ENCODE measurements at regions not wholly inside any gene's neighbourhood (a gene's known extent, or its start where the extent isn't known, plus 50 kb on each side); places are given as distances from the start of the nearest gene placed in this dataset.
"Not testable (repeated sequence)": the region's sequence is repeated elsewhere in the genome, so short reads cannot be mapped to it uniquely, and the experiment has no call there.

DNA sequence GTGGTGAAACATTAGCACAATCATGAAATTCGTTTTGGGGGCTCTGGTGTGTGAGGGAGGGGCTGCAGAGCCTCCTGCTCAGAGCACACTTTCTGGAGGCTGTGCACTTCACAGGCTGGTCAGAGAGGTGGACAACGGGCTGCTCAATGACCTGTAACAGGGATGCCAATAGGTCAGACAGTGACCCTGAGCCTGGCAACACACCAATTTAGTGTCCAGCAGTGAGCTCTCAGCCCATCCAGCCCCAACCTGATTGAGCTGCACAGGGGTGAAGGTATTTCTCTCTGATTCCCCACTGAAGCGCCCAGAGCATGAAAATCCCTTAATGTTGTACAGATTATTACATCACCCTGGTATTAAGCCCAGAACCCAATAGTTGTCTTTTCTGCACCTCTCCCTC, 191.3 kb upstream of the ZNF32 start:
- no peak for DNase-seq

DNA sequence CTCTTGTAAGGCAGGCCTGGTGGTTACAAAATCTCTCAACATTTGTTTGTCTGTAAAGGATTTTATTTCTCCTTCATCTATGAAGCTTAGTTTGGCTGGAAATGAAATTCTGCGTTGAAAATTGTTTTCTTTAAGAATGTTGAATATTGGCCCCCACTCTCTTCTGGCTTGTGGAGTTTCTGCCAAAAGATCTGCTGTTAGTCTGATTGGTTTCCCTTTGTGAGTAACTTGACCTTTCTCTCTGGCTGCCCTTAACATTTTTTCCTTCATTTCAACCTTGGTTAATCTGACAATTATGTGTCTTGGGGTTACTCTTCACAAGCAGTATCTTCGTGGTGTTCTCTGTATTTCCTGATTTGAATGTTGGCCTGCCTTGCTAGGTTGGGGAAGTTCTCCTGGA, 186.1 kb upstream of the ZNF32 start:
- DNase-seq, result not testable (repeated sequence)

DNA sequence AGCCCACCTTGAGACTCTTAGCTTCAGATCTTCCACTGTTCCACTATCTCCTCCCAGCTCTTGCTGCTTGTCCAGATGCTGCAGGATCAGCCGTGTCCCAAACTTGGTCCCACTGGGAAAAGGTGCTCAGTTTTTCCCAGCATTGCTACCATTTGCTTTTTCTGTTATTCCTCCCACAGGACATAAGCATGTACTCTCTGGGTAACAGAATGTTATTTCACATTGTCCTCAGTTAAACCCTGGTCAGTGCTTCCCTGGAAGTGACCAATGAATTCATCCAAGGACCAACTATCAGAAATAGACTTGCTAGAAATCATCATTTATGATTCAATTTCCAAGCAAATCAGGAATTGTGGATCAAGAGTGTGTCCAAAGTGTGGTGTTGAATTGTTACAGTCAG, 179.2 kb upstream of the ZNF32 start:
- no peak for DNase-seq

GRCh38 chr10:43825984-43826383, 177.3 kb upstream of the ZNF32 start:
- DNase-seq, result no peak

DNA sequence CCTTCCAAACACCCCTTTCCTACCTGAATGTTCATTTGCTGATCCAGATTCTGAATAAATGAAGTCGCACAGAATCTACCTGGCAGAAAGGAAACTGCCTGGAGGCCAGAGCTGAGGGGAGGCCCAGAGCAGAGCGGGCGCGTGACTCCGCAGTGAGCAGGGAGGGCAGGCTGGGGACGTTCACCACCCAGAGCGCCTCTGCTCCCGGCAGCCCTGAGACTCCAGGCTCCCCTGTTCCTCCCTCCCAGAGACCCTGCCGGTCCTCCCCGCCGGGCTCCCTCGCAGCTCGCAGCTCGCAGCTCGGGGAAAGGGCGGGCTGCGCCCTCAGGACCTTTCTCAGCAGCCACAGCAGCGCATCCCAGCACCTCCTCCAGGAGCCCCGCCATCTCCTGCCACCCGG, 176.7 kb upstream of the ZNF32 start:
- no peak for DNase-seq

DNA sequence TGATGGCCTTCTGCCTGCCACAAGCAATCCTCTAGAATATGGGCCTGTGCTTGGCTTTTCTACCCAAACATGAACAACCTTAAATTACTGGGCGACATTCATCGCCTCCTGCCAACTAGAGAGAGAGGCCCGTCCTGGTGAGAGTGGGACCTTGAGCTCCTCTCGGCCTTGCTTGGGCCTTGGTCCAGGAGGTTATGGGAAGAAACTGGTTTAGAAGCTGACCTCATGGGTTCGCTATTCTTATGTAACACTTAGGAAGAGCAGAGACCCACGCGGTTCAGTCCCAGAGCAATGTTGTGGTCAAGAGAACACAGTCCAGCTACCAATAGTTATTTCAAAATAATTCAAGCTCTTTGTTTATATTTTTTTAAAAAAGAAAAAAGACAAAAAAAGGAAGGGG, 176.3 kb upstream of the ZNF32 start:
- no peak for DNase-seq

- DNase-seq, result no peak
Observed at GRCh38 chr10:43822631-43823580, 174.2 kb upstream of the ZNF32 start.

GRCh38 chr10:43821103-43821502, 172.4 kb upstream of the ZNF32 start:
- DNase-seq, result no peak

DNA sequence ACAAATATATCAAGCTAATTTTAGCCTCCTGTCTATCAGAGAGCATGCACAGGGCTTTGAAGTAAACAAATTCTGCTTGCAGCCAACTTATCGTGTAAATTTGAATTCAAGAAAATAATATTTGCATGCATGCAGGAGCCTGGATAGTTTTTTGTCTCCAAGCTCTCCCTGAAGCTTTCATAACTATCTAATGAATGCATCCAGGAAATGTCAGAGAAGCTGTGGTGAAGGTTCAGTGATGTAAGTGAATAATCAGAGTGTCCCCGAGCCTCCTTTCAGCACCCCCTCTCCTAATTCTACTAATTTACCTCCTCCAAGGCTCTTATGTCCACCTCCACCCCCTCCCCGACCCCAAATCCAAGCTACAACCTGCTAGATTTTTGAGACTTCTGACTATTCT, 172.0 kb upstream of the ZNF32 start:
- no peak for DNase-seq

DNA sequence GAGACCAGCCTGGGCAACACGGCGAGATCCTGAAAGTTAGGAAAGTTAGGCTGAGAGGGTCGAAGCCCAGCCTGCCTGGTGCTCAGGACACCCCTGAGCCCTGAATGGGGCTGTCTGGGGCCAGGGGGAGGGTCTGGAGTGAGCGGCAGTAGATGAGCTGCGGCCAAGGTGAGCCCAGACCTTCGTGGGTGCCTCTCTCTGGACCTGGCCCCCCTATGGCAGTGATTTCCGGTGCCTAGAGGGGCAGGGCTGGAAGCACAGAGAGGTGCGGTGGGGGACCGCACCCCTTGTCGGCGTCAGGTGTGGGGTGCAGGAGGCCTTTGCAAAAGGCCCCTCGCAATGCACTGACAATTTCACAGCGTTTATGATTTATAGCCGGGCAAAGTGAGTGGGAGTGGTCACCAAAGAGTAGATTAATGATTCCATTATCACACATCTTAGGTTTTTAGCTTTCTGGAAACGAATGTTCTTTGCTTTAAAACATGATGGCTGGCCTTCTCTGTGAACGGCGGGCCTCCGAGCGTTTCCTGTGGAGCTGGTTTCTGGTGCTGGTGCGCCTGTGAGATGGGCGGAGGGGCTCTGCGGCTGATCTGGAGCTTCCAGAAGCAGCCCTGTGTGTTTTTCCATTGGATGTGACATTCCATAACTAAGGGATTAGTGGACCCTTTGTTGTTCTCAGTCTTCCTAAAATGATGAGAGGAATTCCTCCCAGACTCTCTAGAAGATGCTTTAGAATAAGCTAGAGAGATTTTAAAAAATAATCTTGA, 171.0 kb upstream of the ZNF32 start:
- DNase-seq, result no peak

- DNase-seq, result no peak
Observed at GRCh38 chr10:43818687-43819086, 170.0 kb upstream of the ZNF32 start.

GRCh38 chr10:43817368-43817767, 168.7 kb upstream of the ZNF32 start:
- DNase-seq, result no peak

GRCh38 chr10:43816351-43817321, 168.0 kb upstream of the ZNF32 start:
- peak; percentile 28 to 30 (median 29) for DNase-seq

GRCh38 chr10:43815181-43815885, 166.7 kb upstream of the ZNF32 start:
- no peak for DNase-seq

- DNase-seq, result no peak
Observed at GRCh38 chr10:43814663-43815062, 166.0 kb upstream of the ZNF32 start.

- DNase-seq, result no peak
Observed at GRCh38 chr10:43811871-43812270, 163.2 kb upstream of the ZNF32 start.

GRCh38 chr10:43809211-43809930, 160.7 kb upstream of the ZNF32 start:
- DNase-seq, result no peak

- DNase-seq, result peak in 1 of 3 donors; percentile 1
Observed at GRCh38 chr10:43808136-43808535, 159.5 kb upstream of the ZNF32 start.

GRCh38 chr10:43806831-43807640, 158.4 kb upstream of the ZNF32 start:
- no peak for DNase-seq

GRCh38 chr10:43803791-43804190, 155.1 kb upstream of the ZNF32 start:
- DNase-seq, result no peak
